SK-N-SH (cell line): ENCODE measurements at regions not wholly inside any gene's neighbourhood (a gene's known extent, or its start where the extent isn't known, plus 50 kb on each side); places are given as distances from the start of the nearest gene placed in this dataset.
A peak's percentile ranks its signal among the peaks of the same experiment; 100 is the strongest.

Experiments used
- CTCF ChIA-PET: fragments of 300-600, 350-600 bp; formaldehyde crosslinking; extraction: SDS; loops from one replicate; lab custom pipeline; 2021; lab: Yijun Ruan, JAX
- POLR2A ChIA-PET: fragments of 350-600 bp; sonication (Branson Sonifier 250); formaldehyde crosslinking; extraction: SDS; loops from one replicate; lab custom pipeline; 2020; ENCODE audit warnings: antibody characterized with exemption, inconsistent platforms; lab: Yijun Ruan, JAX
- DNase-seq: peaks from one replicate; pipeline ENCODE4 v3.0.0; 2012
- H2AFZ ChIP-seq: fragments of 200-600 bp; sonication (generic); 2 replicates; pipeline ENCODE4 v1.8.1; 2016; ENCODE audit warnings: antibody characterized with exemption, mild to moderate bottlenecking, low read depth
- H3F3A ChIP-seq: fragments of 200-600 bp; sonication (generic); replicated peaks from 2 replicates; pipeline ENCODE3; 2016; ENCODE audit warnings: antibody characterized with exemption, mild to moderate bottlenecking; ENCODE audit not compliant: insufficient read depth
- H3K27ac ChIP-seq, 2 experiments: fragments of 200-500 bp in 1 of 2; fragments of 200-600 bp in 1 of 2; sonication (Bioruptor generic) in 1 of 2; sonication (generic), shearing (Covaris generic) in 1 of 2; 2 replicates each; pipeline versions ENCODE4 v1.5.1 to v1.6.1; 2014 to 2016; ENCODE audit warnings: low read depth in 2 of 2, inconsistent platforms in 1 of 2, low read length in 1 of 2, mild to moderate bottlenecking in 1 of 2, mixed read lengths in 1 of 2
- H3K27me3 ChIP-seq: fragments of 200-600 bp; sonication (generic), shearing (Covaris generic); 2 replicates; pipeline ENCODE4 v1.6.1; 2016; ENCODE audit warnings: mixed run types; ENCODE audit not compliant: insufficient read depth
- H3K36me3 ChIP-seq, 2 experiments: fragments of 200-500 bp in 1 of 2; fragments of 200-600 bp in 1 of 2; sonication (Bioruptor generic) in 1 of 2; sonication (generic) in 1 of 2; replicated peaks in 1 of 2; 2 replicates each; pipeline versions ENCODE3 to v1.5.1; 2014 to 2016; ENCODE audit warnings: low read length in 1 of 2, mild to moderate bottlenecking in 1 of 2; ENCODE audit not compliant: insufficient read depth in 2 of 2, control insufficient read depth in 1 of 2
- H3K4me1 ChIP-seq, 2 experiments: fragments of 200-500 bp in 1 of 2; fragments of 200-600 bp in 1 of 2; sonication (Bioruptor generic) in 1 of 2; sonication (generic), shearing (Covaris generic) in 1 of 2; 2 replicates each; pipeline versions ENCODE4 v1.5.1 to v1.6.1; 2014 to 2016; ENCODE audit warnings: low read depth in 1 of 2, low read length in 1 of 2, mixed run types in 1 of 2; ENCODE audit not compliant: insufficient read depth in 2 of 2, control insufficient read depth in 1 of 2
- H3K4me2 ChIP-seq: fragments of 200-600 bp; sonication (generic), shearing (Covaris generic); 2 replicates; pipeline ENCODE4 v1.6.1; 2017; ENCODE audit warnings: mixed run types
- H3K4me3 ChIP-seq, 2 experiments: fragments of 200-500 bp in 1 of 2; fragments of 200-600 bp in 1 of 2; sonication (Bioruptor generic) in 1 of 2; sonication (generic), shearing (Covaris generic) in 1 of 2; 2 replicates each; pipeline versions ENCODE4 v1.5.1 to v1.8.1; 2014 to 2016; ENCODE audit warnings: low read depth in 2 of 2, inconsistent platforms in 1 of 2, low read length in 1 of 2, mild to moderate bottlenecking in 1 of 2, mixed read lengths in 1 of 2, moderate library complexity in 1 of 2
- H3K79me2 ChIP-seq: fragments of 200-600 bp; sonication (generic); 2 replicates; pipeline ENCODE4 v1.8.1; 2017; ENCODE audit warnings: mild to moderate bottlenecking; ENCODE audit not compliant: insufficient read depth
- H3K9ac ChIP-seq: fragments of 200-600 bp; sonication (generic); 2 replicates; pipeline ENCODE4 v1.6.1; 2017; ENCODE audit warnings: mixed run types
- H3K9me2 ChIP-seq: fragments of 200-600 bp; sonication (generic); 2 replicates; pipeline ENCODE4 v1.6.1; 2017; ENCODE audit warnings: mixed run types
- H3K9me3 ChIP-seq: fragments of 200-600 bp; sonication (generic); 2 replicates; pipeline ENCODE4 v1.6.1; 2017; ENCODE audit warnings: mixed run types, mild to moderate bottlenecking, moderate library complexity
- H4K20me1 ChIP-seq: fragments of 200-600 bp; sonication (generic); 2 replicates; pipeline ENCODE4 v1.6.1; 2017; ENCODE audit warnings: mild to moderate bottlenecking, mixed run types; ENCODE audit not compliant: insufficient read depth
- CHD2 ChIP-seq: fragments of 150-350 bp; IDR thresholded peaks from 2 replicates; pipeline ENCODE4 v1.6.1; 2018; ENCODE audit warnings: low read length; ENCODE audit not compliant: partially characterized antibody
- EP300 ChIP-seq, 2 experiments: IDR thresholded peaks; 2 replicates each; pipeline versions ENCODE4 v1.4.0 to v1.6.1; 2012; ENCODE audit warnings: borderline replicate concordance in 1 of 2, low read depth in 1 of 2, low read length in 1 of 2
- EZH2phosphoT487 ChIP-seq: fragments of 200-600 bp; sonication (generic); IDR thresholded peaks from 2 replicates; pipeline ENCODE4 v1.6.1; 2017; ENCODE audit warnings: low read depth, mixed run types, mild to moderate bottlenecking, antibody characterized with exemption, moderate library complexity, borderline replicate concordance
- FOXJ3 ChIP-seq: sonication (generic); formaldehyde crosslinking; IDR thresholded peaks from 2 replicates; pipeline ENCODE4 v1.5.1; 2020; ENCODE audit warnings: mild to moderate bottlenecking, missing genetic modification reagents
- FOXM1 ChIP-seq: IDR thresholded peaks from 2 replicates; pipeline ENCODE4 v1.4.0; 2012; ENCODE audit warnings: low read depth, mild to moderate bottlenecking
- IRF3 ChIP-seq: fragments of 150-350 bp; IDR thresholded peaks from 2 replicates; pipeline ENCODE4 v1.6.1; 2016; ENCODE audit warnings: mild to moderate bottlenecking, low read depth, low read length
- JUND ChIP-seq: IDR thresholded peaks from 2 replicates; pipeline ENCODE4 v1.4.0; 2012
- NRF1 ChIP-seq: IDR thresholded peaks from 2 replicates; pipeline ENCODE4 v1.6.1; 2012; ENCODE audit warnings: low read depth, mild to moderate bottlenecking, low read length
- POLR2AphosphoS5 ChIP-seq: IDR thresholded peaks from 2 replicates; pipeline ENCODE4 v1.6.1; 2012; ENCODE audit warnings: low read depth, low read length
- RAD21 ChIP-seq: IDR thresholded peaks from 2 replicates; pipeline ENCODE4 v1.6.1; 2012; ENCODE audit warnings: mild to moderate bottlenecking, low read length
- RCOR1 ChIP-seq: fragments of 150-350 bp; IDR thresholded peaks from 2 replicates; pipeline ENCODE4 v1.6.1; 2017; ENCODE audit warnings: antibody characterized with exemption, low read length
- RXRA ChIP-seq: IDR thresholded peaks from 2 replicates; pipeline ENCODE4 v1.4.0; 2012; ENCODE audit warnings: low read depth, mild to moderate bottlenecking, borderline replicate concordance
- SMC3 ChIP-seq: IDR thresholded peaks from 2 replicates; pipeline ENCODE4 v1.6.1; 2012; ENCODE audit warnings: low read depth, low read length, improper control_type of control experiment
- TAF1 ChIP-seq: IDR thresholded peaks from 2 replicates; pipeline ENCODE4 v1.6.1; 2012; ENCODE audit warnings: low read depth, mild to moderate bottlenecking, low read length, moderate library complexity, borderline replicate concordance
- TCF12 ChIP-seq: IDR thresholded peaks from 2 replicates; pipeline ENCODE4 v1.4.0; 2012
- YY1 ChIP-seq: IDR thresholded peaks from 2 replicates; pipeline ENCODE4 v1.4.0; 2012; ENCODE audit warnings: low read depth, mild to moderate bottlenecking
- WGBS: methylation state at CpG from one replicate; pipeline ENCODE4 v1.1.6; 2017; ENCODE audit warnings: low lambda C conversion rate; 5-methylcytosine and 5-hydroxymethylcytosine counted together
- TF ChIP-seq, protein P1 (sequence below): IDR thresholded peaks from 2 replicates; pipeline ENCODE4 v1.4.0; 2012; ENCODE audit warnings: low read depth

DNA sequence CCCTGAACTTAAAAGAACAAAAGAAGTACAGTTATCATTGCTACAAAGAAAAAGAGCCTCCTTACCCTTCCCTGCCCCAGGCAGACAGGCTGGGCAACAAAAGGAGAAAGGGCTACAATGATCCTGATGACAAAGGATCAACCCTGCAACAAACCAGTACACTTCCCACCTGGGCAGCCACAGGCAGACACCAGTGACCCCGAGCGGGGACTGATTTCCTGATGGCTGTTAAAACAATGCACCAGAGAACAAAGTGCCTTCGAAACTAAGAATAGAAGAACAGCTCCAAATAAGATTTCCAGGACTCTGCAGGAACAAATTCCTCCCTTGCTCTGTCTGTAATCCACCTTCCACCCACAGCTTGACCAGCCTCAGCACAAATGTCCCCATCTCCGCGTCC lies 106.3 kb upstream of the ARHGEF3 start:
- H3K27me3 ChIP-seq: no peaks in the 10 kb centered on the region
- ChIA-PET CTCF (no interaction called here), POLR2A (no interaction called here)
- 96% methylated on average over 5 of the region's 5 CpGs for WGBS
- H2AFZ ChIP-seq: no peak overlapping the region
- no peaks in the 10 kb centered on the region for H3F3A ChIP-seq
- H3K4me3 ChIP-seq: no peak overlapping the region
- H3K9ac ChIP-seq: no peak overlapping the region
- H3K9me3 ChIP-seq: no peaks in the 10 kb centered on the region
- H3K36me3 ChIP-seq: no peaks in the 10 kb centered on the region
- H3K4me2 ChIP-seq: no peak overlapping the region
- H4K20me1 ChIP-seq: no peaks in the 10 kb centered on the region
- H3K27ac ChIP-seq: no peak overlapping the region
- no peak for DNase-seq
- H3K4me1 ChIP-seq: peaks cover 0 to 6% of the 10 kb centered on the region in 2 experiments; a peak in 1 of 4 replicates
- no peaks in the 10 kb centered on the region for H3K79me2 ChIP-seq
- H3K9me2 ChIP-seq: no peaks in the 10 kb centered on the region
- TF ChIP-seq, protein P1, sequence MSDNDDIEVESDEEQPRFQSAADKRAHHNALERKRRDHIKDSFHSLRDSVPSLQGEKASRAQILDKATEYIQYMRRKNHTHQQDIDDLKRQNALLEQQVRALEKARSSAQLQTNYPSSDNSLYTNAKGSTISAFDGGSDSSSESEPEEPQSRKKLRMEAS: no peak
- TF ChIP-seq NRF1 (no peak), EZH2phosphoT487 (no peak), YY1 (no peak), TAF1 (no peak), POLR2AphosphoS5 (no peak), RXRA (no peak), EP300 (IDR thresholded peaks at IDR 0.05; ENCODE audit: borderline replicate concordance in 1 of 2, low read depth in 1 of 2, low read length in 1 of 2) (no peak), IRF3 (no peak), FOXM1 (no peak), FOXJ3 (CRISPR knock-in tag) (no peak), RCOR1 (no peak), JUND (no peak)

GRCh38 chr3:56904552-56905215 lies 102.9 kb upstream of the ARHGEF3 start:
- Histone ChIP-seq H3K4me2 (no peak overlapping the region), H3F3A (no peaks in the 10 kb centered on the region), H2AFZ (no peak overlapping the region), H3K79me2 (no peaks in the 10 kb centered on the region), H3K9ac (no peak overlapping the region), H3K27me3 (no peaks in the 10 kb centered on the region), H4K20me1 (no peaks in the 10 kb centered on the region), H3K36me3 (no peaks in the 10 kb centered on the region), H3K27ac (no peak overlapping the region), H3K4me3 (no peak overlapping the region), H3K9me2 (no peaks in the 10 kb centered on the region), H3K4me1 (peaks cover 0 to 6% of the 10 kb centered on the region in 2 experiments; a peak in 1 of 4 replicates), H3K9me3 (no peaks in the 10 kb centered on the region)
- ChIA-PET POLR2A (interaction anchor here (1.2 kb wide), 1 partner anchor 72 kb away, joined by 4 read pairs; no protein-coding TSS in a partner anchor), CTCF (interaction anchor here (2.8 kb wide), 1 partner anchor 84 kb away, joined by 12 read pairs; no protein-coding TSS in a partner anchor)
- TF ChIP-seq CHD2: no peak
- peak in 1 of 2 experiments; percentile 42; a peak in 1 of 4 replicates for TF ChIP-seq EP300 (IDR thresholded peaks at IDR 0.05; ENCODE audit: borderline replicate concordance in 1 of 2, low read depth in 1 of 2, low read length in 1 of 2)
- TF ChIP-seq SMC3: no peak
- TF ChIP-seq TCF12: peak; percentile 13; the same call in 1 of the 2 replicates
- no peak for TF ChIP-seq RAD21
- peak; percentile 53 for DNase-seq
- 82% methylated on average over 6 of the region's 6 CpGs for WGBS
